ENCODE measurements at regions not wholly inside any gene's neighbourhood (a gene's known extent, or its start where the extent isn't known, plus 50 kb on each side); places are given as distances from the start of the nearest gene placed in this dataset.

DNA sequence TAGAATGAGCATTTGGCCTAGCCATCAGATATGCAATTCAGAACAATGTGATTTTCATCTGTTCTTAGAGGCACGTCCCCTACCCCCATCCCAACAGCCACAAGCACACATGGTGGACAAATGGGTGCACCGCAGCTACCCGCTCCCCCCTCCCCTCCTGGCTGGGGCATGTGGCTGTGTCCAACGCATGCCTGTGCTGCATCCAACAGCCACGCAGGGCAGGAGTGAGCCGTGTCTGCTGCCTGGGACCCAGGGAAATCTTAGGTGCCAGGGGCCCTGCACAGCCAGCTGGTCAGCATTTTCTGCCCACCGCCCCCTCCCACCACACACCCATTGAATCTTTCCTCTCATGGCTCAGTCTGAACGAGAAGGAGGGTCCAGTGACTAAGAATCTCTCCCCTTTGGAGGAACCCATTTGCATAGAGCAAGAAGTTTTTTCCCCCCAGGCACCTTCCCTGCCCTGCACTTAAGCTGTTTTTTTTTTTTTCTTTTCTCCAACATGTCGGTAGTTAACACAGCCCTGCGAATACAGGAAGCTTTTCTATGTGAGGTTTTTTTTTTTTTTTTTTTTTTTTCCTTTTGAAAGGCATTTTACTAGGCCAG is 138.9 kb downstream of the WDR11 start (continued):
- TF ChIP-seq, protein P1, sequence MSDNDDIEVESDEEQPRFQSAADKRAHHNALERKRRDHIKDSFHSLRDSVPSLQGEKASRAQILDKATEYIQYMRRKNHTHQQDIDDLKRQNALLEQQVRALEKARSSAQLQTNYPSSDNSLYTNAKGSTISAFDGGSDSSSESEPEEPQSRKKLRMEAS (IDR thresholded peaks at IDR 0.05; ENCODE audit: low read depth), result no peak
- TF ChIP-seq, protein P2, sequence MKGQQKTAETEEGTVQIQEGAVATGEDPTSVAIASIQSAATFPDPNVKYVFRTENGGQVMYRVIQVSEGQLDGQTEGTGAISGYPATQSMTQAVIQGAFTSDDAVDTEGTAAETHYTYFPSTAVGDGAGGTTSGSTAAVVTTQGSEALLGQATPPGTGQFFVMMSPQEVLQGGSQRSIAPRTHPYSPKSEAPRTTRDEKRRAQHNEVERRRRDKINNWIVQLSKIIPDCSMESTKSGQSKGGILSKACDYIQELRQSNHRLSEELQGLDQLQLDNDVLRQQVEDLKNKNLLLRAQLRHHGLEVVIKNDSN (IDR thresholded peaks at IDR 0.05; ENCODE audit: borderline replicate concordance, low read depth), result no peak

DNA sequence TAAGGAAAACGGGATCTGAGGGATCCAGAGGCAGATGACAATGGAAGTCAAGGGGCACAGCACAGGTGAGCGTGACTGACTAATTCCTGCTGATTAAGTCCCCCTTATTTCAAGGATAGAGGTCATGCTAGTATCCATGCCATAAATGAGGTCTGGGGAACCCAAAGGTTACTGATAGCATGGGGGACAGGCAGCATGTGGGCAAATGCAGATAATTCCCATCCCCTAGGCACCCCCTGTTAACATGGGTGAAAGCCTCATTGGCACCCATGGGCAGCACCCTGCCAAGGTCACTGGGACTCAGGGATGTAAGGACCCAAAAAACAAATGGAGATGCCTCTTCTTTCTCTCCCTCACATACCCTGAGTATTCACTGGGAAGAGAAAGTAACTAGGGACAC is 139.7 kb downstream of the WDR11 start:
- POLR2A ChIA-PET, result no interaction called here
- Histone ChIP-seq H3K4me1 (ENCODE audit: control insufficient read depth in 1 of 2, insufficient read depth in 2 of 2, low read depth in 1 of 2, low read length in 1 of 2) (no peaks in the 10 kb centered on the region), H3K4me3 (ENCODE audit: low read depth in 2 of 2, low read length in 1 of 2) (no peak overlapping the region), H3K36me3 (replicated peaks in 1 of 2; ENCODE audit: control insufficient read depth in 1 of 2, insufficient read depth in 2 of 2, low read length in 1 of 2) (no peaks in the 10 kb centered on the region), H3K9me3 (0 out of 2 replicates have a peak, but pooled peaks cover 5% of the 10 kb centered on the region), H3K27me3 (ENCODE audit: insufficient read depth) (no peaks in the 10 kb centered on the region), H3K4me2 (no peak overlapping the region), H3K9me2 (no peaks in the 10 kb centered on the region), H3F3A (replicated peaks; ENCODE audit: insufficient read depth) (no peaks in the 10 kb centered on the region), H3K9ac (no peak overlapping the region), H3K27ac (ENCODE audit: low read depth in 2 of 2, low read length in 1 of 2) (no peak overlapping the region), H4K20me1 (ENCODE audit: insufficient read depth) (no peaks in the 10 kb centered on the region), H2AFZ (ENCODE audit: low read depth) (no peak overlapping the region), H3K79me2 (ENCODE audit: insufficient read depth) (no peaks in the 10 kb centered on the region)
- 23% methylated on average over 2 of the region's 2 CpGs for WGBS (ENCODE audit: low lambda C conversion rate)
- TF ChIP-seq NRF1 (IDR thresholded peaks at IDR 0.05; ENCODE audit: low read depth, low read length), result no peak
- no peak for TF ChIP-seq FOXJ3 (CRISPR knock-in tag; IDR thresholded peaks at IDR 0.05)
- CTCF ChIA-PET, result no interaction called here
- DNase-seq, result no peak

DNA sequence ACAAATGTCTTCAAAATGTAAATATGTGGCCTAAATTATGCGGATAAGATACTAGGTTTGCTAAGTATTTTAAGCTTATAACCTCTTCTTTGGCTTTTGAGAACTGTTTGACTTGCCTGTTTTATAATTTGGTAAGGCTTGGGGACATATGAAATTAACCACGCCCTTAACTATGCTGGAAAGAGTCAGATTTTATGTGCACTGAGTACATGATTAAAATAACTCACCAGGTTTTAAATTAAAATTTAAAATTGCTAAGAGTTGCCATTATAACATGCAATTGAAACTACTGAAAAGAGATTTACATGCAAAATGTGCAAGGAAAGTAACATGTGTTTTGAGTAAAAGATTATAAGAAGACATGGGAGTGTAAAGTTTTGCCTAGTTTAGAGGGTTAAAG is 141.9 kb downstream of the WDR11 start:
- no peaks in the 10 kb centered on the region for H3K27me3 ChIP-seq (ENCODE audit: insufficient read depth)
- no peak overlapping the region for H3K4me3 ChIP-seq (ENCODE audit: low read depth in 2 of 2, low read length in 1 of 2)
- H3K27ac ChIP-seq (ENCODE audit: low read depth in 2 of 2, low read length in 1 of 2), result no peak overlapping the region
- no peaks in the 10 kb centered on the region for H3K79me2 ChIP-seq (ENCODE audit: insufficient read depth)
- H4K20me1 ChIP-seq (ENCODE audit: insufficient read depth), result no peaks in the 10 kb centered on the region
- H3K4me1 ChIP-seq (ENCODE audit: control insufficient read depth in 1 of 2, insufficient read depth in 2 of 2, low read depth in 1 of 2, low read length in 1 of 2), result no peaks in the 10 kb centered on the region; a peak in 1 of 4 replicates
- no peaks in the 10 kb centered on the region for H3F3A ChIP-seq (replicated peaks; ENCODE audit: insufficient read depth)
- no peaks in the 10 kb centered on the region for H3K9me2 ChIP-seq
- POLR2A ChIA-PET, result no interaction called here
- H3K36me3 ChIP-seq (replicated peaks in 1 of 2; ENCODE audit: control insufficient read depth in 1 of 2, insufficient read depth in 2 of 2, low read length in 1 of 2), result no peaks in the 10 kb centered on the region
- no peak for DNase-seq
- no peak overlapping the region for H3K4me2 ChIP-seq
- CTCF ChIA-PET, result no interaction called here
- no peak overlapping the region for H2AFZ ChIP-seq (ENCODE audit: low read depth)
- 0 out of 2 replicates have a peak, but pooled peaks cover 5% of the 10 kb centered on the region for H3K9me3 ChIP-seq
- 37% methylated on average over 2 of the region's 2 CpGs for WGBS (ENCODE audit: low lambda C conversion rate)
- H3K9ac ChIP-seq, result no peak overlapping the region
- TF ChIP-seq FOXJ3 (CRISPR knock-in tag; IDR thresholded peaks at IDR 0.05) (no peak), RCOR1 (IDR thresholded peaks at IDR 0.05; ENCODE audit: low read length) (no peak), NFIC (IDR thresholded peaks at IDR 0.05; ENCODE audit: borderline replicate concordance) (no peak), TAF1 (IDR thresholded peaks at IDR 0.05; ENCODE audit: borderline replicate concordance, low read depth, low read length) (no peak), RXRA (IDR thresholded peaks at IDR 0.05; ENCODE audit: borderline replicate concordance, low read depth) (no peak), EZH2phosphoT487 (IDR thresholded peaks at IDR 0.05; ENCODE audit: borderline replicate concordance, low read depth) (no peak)
- TF ChIP-seq, protein P3, sequence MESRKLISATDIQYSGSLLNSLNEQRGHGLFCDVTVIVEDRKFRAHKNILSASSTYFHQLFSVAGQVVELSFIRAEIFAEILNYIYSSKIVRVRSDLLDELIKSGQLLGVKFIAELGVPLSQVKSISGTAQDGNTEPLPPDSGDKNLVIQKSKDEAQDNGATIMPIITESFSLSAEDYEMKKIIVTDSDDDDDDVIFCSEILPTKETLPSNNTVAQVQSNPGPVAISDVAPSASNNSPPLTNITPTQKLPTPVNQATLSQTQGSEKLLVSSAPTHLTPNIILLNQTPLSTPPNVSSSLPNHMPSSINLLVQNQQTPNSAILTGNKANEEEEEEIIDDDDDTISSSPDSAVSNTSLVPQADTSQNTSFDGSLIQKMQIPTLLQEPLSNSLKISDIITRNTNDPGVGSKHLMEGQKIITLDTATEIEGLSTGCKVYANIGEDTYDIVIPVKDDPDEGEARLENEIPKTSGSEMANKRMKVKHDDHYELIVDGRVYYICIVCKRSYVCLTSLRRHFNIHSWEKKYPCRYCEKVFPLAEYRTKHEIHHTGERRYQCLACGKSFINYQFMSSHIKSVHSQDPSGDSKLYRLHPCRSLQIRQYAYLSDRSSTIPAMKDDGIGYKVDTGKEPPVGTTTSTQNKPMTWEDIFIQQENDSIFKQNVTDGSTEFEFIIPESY (IDR thresholded peaks at IDR 0.05; ENCODE audit: borderline replicate concordance, low read depth), result no peak
- TF ChIP-seq, protein P4, sequence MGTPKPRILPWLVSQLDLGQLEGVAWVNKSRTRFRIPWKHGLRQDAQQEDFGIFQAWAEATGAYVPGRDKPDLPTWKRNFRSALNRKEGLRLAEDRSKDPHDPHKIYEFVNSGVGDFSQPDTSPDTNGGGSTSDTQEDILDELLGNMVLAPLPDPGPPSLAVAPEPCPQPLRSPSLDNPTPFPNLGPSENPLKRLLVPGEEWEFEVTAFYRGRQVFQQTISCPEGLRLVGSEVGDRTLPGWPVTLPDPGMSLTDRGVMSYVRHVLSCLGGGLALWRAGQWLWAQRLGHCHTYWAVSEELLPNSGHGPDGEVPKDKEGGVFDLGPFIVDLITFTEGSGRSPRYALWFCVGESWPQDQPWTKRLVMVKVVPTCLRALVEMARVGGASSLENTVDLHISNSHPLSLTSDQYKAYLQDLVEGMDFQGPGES (IDR thresholded peaks at IDR 0.05; ENCODE audit: low read depth, low read length), result no peak
- TF ChIP-seq, protein P5, sequence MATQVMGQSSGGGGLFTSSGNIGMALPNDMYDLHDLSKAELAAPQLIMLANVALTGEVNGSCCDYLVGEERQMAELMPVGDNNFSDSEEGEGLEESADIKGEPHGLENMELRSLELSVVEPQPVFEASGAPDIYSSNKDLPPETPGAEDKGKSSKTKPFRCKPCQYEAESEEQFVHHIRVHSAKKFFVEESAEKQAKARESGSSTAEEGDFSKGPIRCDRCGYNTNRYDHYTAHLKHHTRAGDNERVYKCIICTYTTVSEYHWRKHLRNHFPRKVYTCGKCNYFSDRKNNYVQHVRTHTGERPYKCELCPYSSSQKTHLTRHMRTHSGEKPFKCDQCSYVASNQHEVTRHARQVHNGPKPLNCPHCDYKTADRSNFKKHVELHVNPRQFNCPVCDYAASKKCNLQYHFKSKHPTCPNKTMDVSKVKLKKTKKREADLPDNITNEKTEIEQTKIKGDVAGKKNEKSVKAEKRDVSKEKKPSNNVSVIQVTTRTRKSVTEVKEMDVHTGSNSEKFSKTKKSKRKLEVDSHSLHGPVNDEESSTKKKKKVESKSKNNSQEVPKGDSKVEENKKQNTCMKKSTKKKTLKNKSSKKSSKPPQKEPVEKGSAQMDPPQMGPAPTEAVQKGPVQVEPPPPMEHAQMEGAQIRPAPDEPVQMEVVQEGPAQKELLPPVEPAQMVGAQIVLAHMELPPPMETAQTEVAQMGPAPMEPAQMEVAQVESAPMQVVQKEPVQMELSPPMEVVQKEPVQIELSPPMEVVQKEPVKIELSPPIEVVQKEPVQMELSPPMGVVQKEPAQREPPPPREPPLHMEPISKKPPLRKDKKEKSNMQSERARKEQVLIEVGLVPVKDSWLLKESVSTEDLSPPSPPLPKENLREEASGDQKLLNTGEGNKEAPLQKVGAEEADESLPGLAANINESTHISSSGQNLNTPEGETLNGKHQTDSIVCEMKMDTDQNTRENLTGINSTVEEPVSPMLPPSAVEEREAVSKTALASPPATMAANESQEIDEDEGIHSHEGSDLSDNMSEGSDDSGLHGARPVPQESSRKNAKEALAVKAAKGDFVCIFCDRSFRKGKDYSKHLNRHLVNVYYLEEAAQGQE (IDR thresholded peaks at IDR 0.05; ENCODE audit: low read depth, low read length), result no peak
- TF ChIP-seq, protein P6, sequence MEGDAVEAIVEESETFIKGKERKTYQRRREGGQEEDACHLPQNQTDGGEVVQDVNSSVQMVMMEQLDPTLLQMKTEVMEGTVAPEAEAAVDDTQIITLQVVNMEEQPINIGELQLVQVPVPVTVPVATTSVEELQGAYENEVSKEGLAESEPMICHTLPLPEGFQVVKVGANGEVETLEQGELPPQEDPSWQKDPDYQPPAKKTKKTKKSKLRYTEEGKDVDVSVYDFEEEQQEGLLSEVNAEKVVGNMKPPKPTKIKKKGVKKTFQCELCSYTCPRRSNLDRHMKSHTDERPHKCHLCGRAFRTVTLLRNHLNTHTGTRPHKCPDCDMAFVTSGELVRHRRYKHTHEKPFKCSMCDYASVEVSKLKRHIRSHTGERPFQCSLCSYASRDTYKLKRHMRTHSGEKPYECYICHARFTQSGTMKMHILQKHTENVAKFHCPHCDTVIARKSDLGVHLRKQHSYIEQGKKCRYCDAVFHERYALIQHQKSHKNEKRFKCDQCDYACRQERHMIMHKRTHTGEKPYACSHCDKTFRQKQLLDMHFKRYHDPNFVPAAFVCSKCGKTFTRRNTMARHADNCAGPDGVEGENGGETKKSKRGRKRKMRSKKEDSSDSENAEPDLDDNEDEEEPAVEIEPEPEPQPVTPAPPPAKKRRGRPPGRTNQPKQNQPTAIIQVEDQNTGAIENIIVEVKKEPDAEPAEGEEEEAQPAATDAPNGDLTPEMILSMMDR (IDR thresholded peaks at IDR 0.05), result no peak
- TF ChIP-seq, protein P2 (IDR thresholded peaks at IDR 0.05; ENCODE audit: borderline replicate concordance, low read depth), result no peak

All from SK-N-SH (cell line).